Neural cell (in vitro differentiated cells): ENCODE measurements at regions not wholly inside any gene's neighbourhood (a gene's known extent, or its start where the extent isn't known, plus 50 kb on each side); places are given as distances from the start of the nearest gene placed in this dataset.

Source experiments
- H2AFZ ChIP-seq: fragments of 200-600, 300-800 bp; sonication (generic), shearing (Covaris generic); 2 replicates; pipeline ENCODE4 v1.6.0; 2014; ENCODE audit warnings: low read depth, mild to moderate bottlenecking, antibody characterized with exemption, low read length, moderate library complexity
- H3F3A ChIP-seq: fragments of 200-600 bp; shearing (Covaris generic); 2 replicates; pipeline ENCODE4 v1.6.1; 2016; ENCODE audit warnings: mild to moderate bottlenecking, moderate library complexity, mixed read lengths, antibody characterized with exemption, low read length; ENCODE audit not compliant: insufficient read depth, poor library complexity, severe bottlenecking
- H3K27ac ChIP-seq: fragments of 200-600, 300-800 bp; sonication (generic), shearing (Covaris generic); 2 replicates; pipeline ENCODE4 v1.5.1; 2014; ENCODE audit warnings: mild to moderate bottlenecking, low read length, moderate library complexity
- H3K27me3 ChIP-seq: fragments of 300-800, 200-600 bp; sonication (generic), shearing (Covaris generic); 2 replicates; pipeline ENCODE4 v1.6.0; 2014; ENCODE audit warnings: mild to moderate bottlenecking, low read depth, low read length, moderate library complexity; ENCODE audit not compliant: insufficient read depth
- H3K36me3 ChIP-seq: fragments of 300-800, 200-600 bp; sonication (generic), shearing (Covaris generic); 2 replicates; pipeline ENCODE4 v1.5.1; 2014; ENCODE audit warnings: mild to moderate bottlenecking, antibody characterized with exemption, low read length, moderate library complexity; ENCODE audit not compliant: insufficient read depth
- H3K4me2 ChIP-seq: fragments of 300-800, 200-600 bp; sonication (generic), shearing (Covaris generic); 2 replicates; pipeline ENCODE4 v1.6.0; 2014; ENCODE audit warnings: mild to moderate bottlenecking, low read length
- H3K4me3 ChIP-seq: fragments of 300-800, 200-600 bp; sonication (generic), shearing (Covaris generic); 2 replicates; pipeline ENCODE4 v1.5.1; 2014; ENCODE audit warnings: mild to moderate bottlenecking, low read length, moderate library complexity
- H3K79me2 ChIP-seq: fragments of 200-600 bp; shearing (Covaris generic); replicated peaks from 2 replicates; pipeline ENCODE4 v1.6.0; 2014; ENCODE audit warnings: mild to moderate bottlenecking, low read length, moderate library complexity; ENCODE audit not compliant: insufficient read depth
- H3K9ac ChIP-seq: fragments of 300-800, 200-600 bp; sonication (generic), shearing (Covaris generic); 2 replicates; pipeline ENCODE4 v1.6.1; 2016; ENCODE audit warnings: mild to moderate bottlenecking, low read length, mixed read lengths
- H3K9me2 ChIP-seq: fragments of 200-600 bp; shearing (Covaris generic); 2 replicates; pipeline ENCODE4 v1.6.1; 2016; ENCODE audit warnings: mild to moderate bottlenecking, low read length, mixed read lengths; ENCODE audit not compliant: insufficient read depth
- H3K9me3 ChIP-seq: fragments of 200-600, 300-800 bp; sonication (generic), shearing (Covaris generic); 2 replicates; pipeline ENCODE4 v1.6.1; 2016; ENCODE audit warnings: mild to moderate bottlenecking, mixed run types, low read length, moderate library complexity, mixed read lengths
- H4K20me1 ChIP-seq: fragments of 200-600 bp; shearing (Covaris generic); 2 replicates; pipeline ENCODE4 v1.6.1; 2016; ENCODE audit warnings: mild to moderate bottlenecking, mixed run types; ENCODE audit not compliant: insufficient read depth
- EP300 ChIP-seq: fragments of 450-650 bp; conservative IDR thresholded peaks from 2 replicates; pipeline ENCODE4 v1.6.1; 2014; ENCODE audit warnings: antibody characterized with exemption, mild to moderate bottlenecking, moderate library complexity; ENCODE audit not compliant: poor library complexity, severe bottlenecking
- EZH2 ChIP-seq: fragments of 200-600, 300-800 bp; shearing (Covaris generic), sonication (generic); IDR thresholded peaks from 2 replicates; pipeline ENCODE4 v1.6.1; 2014; ENCODE audit warnings: antibody characterized with exemption, low read length, borderline replicate concordance, mild to moderate bottlenecking; ENCODE audit not compliant: insufficient read depth, poor library complexity, severe bottlenecking
- MXI1 ChIP-seq: fragments of 450-650 bp; conservative IDR thresholded peaks from 2 replicates; pipeline ENCODE4 v1.6.1; 2014; ENCODE audit warnings: antibody characterized with exemption, mild to moderate bottlenecking; ENCODE audit not compliant: poor library complexity, severe bottlenecking
- POLR2AphosphoS5 ChIP-seq: IDR thresholded peaks from 2 replicates; pipeline ENCODE4 v1.6.1; 2012
- RAD21 ChIP-seq: fragments of 450-650 bp; conservative IDR thresholded peaks from 2 replicates; pipeline ENCODE4 v1.6.1; 2014; ENCODE audit warnings: antibody characterized with exemption, mild to moderate bottlenecking, moderate library complexity
- SMC3 ChIP-seq: fragments of 450-650 bp; conservative IDR thresholded peaks from 2 replicates; pipeline ENCODE4 v1.6.1; 2014; ENCODE audit warnings: antibody characterized with exemption, mild to moderate bottlenecking, moderate library complexity; ENCODE audit not compliant: poor library complexity
- TAF1 ChIP-seq: IDR thresholded peaks from 2 replicates; pipeline ENCODE4 v1.6.1; 2012; ENCODE audit warnings: low read depth
- TF ChIP-seq, protein P1 (sequence below): fragments of 450-650 bp; IDR thresholded peaks from 2 replicates; pipeline ENCODE4 v1.5.1; 2014; ENCODE audit warnings: antibody characterized with exemption, mild to moderate bottlenecking, moderate library complexity; ENCODE audit not compliant: poor library complexity, severe bottlenecking
- TF ChIP-seq, protein P2 (sequence below): IDR thresholded peaks from 2 replicates; pipeline ENCODE4 v1.6.1; 2012; ENCODE audit warnings: borderline replicate concordance

DNA sequence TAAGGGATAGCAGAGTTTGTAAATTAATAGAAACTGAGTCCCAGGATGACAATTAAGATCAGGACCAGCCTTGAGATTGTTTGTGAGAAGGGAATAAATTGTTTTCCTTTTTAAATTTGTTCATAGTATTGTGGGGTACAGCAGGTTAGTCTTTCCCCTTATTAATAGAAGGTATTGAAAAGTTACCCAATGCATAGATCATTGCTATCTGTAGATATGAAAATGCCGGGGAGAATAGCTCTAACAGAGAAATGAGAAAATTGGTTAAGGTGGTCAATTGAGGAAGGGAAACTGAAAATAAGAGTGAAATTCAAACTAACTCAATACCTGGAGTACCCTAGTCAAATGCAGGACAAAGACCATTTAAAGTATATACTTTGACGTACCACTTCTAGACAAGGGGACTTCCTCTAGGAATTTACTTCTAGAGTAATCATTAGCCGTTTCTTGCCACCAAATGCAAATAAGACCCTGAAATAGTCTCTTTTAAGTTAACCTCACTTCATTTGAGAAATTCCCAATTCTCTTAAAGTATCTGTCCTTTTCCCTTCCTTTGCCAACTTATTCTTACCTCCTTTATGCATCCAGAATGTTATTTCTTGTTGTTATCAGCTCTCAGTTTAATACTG is 1224.4 kb upstream of the LRRTM1 start:
- H2AFZ ChIP-seq = no peak overlapping the region
- H3K9me3 ChIP-seq = no peaks in the 10 kb centered on the region
- H3K9me2 ChIP-seq = no peaks in the 10 kb centered on the region
- H3K9ac ChIP-seq = no peak overlapping the region
- H3K4me3 ChIP-seq = no peak overlapping the region
- no peak overlapping the region for H3K27ac ChIP-seq
- no peaks in the 10 kb centered on the region for H3K36me3 ChIP-seq
- no peaks in the 10 kb centered on the region for H3K27me3 ChIP-seq
- H4K20me1 ChIP-seq = no peaks in the 10 kb centered on the region
- TF ChIP-seq EZH2 (no peak), MXI1 (no peak), EP300 (no peak), RAD21 (no peak)
- TF ChIP-seq, protein P1, sequence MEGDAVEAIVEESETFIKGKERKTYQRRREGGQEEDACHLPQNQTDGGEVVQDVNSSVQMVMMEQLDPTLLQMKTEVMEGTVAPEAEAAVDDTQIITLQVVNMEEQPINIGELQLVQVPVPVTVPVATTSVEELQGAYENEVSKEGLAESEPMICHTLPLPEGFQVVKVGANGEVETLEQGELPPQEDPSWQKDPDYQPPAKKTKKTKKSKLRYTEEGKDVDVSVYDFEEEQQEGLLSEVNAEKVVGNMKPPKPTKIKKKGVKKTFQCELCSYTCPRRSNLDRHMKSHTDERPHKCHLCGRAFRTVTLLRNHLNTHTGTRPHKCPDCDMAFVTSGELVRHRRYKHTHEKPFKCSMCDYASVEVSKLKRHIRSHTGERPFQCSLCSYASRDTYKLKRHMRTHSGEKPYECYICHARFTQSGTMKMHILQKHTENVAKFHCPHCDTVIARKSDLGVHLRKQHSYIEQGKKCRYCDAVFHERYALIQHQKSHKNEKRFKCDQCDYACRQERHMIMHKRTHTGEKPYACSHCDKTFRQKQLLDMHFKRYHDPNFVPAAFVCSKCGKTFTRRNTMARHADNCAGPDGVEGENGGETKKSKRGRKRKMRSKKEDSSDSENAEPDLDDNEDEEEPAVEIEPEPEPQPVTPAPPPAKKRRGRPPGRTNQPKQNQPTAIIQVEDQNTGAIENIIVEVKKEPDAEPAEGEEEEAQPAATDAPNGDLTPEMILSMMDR = no peak
- no peaks in the 10 kb centered on the region for H3K79me2 ChIP-seq
- H3F3A ChIP-seq = no peaks in the 10 kb centered on the region
- no peak overlapping the region for H3K4me2 ChIP-seq

DNA sequence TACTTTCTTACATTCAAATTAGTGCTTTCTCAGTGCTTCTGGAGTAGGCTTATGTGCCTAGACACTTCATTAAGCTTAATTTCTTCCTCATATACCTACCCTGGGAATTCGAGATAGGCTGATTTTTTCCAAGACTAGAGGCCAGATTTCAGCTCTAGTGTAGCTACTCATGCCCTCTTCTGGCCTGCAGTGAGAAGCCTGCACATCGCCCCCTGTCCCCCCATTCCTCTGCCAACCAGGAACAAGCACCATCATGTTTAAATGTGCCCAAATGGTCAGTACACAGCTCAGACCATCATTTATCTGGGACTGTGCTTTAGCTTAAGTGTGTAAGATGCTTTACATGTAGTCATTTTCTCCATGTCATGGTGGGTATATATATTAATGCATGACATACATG is 1218.8 kb upstream of the LRRTM1 start:
- TF ChIP-seq, protein P2, sequence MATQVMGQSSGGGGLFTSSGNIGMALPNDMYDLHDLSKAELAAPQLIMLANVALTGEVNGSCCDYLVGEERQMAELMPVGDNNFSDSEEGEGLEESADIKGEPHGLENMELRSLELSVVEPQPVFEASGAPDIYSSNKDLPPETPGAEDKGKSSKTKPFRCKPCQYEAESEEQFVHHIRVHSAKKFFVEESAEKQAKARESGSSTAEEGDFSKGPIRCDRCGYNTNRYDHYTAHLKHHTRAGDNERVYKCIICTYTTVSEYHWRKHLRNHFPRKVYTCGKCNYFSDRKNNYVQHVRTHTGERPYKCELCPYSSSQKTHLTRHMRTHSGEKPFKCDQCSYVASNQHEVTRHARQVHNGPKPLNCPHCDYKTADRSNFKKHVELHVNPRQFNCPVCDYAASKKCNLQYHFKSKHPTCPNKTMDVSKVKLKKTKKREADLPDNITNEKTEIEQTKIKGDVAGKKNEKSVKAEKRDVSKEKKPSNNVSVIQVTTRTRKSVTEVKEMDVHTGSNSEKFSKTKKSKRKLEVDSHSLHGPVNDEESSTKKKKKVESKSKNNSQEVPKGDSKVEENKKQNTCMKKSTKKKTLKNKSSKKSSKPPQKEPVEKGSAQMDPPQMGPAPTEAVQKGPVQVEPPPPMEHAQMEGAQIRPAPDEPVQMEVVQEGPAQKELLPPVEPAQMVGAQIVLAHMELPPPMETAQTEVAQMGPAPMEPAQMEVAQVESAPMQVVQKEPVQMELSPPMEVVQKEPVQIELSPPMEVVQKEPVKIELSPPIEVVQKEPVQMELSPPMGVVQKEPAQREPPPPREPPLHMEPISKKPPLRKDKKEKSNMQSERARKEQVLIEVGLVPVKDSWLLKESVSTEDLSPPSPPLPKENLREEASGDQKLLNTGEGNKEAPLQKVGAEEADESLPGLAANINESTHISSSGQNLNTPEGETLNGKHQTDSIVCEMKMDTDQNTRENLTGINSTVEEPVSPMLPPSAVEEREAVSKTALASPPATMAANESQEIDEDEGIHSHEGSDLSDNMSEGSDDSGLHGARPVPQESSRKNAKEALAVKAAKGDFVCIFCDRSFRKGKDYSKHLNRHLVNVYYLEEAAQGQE = no peak
- TF ChIP-seq POLR2AphosphoS5 (no peak), EZH2 (no peak), TAF1 (no peak), RAD21 (no peak), EP300 (no peak), SMC3 (no peak), MXI1 (no peak)
- TF ChIP-seq, protein P1 = no peak
- no peaks in the 10 kb centered on the region for H3K36me3 ChIP-seq
- no peak overlapping the region for H3K9ac ChIP-seq
- no peaks in the 10 kb centered on the region for H3K27me3 ChIP-seq
- no peak overlapping the region for H2AFZ ChIP-seq
- H3K4me2 ChIP-seq = no peak overlapping the region
- H3K79me2 ChIP-seq = no peaks in the 10 kb centered on the region
- H3K27ac ChIP-seq = no peak overlapping the region
- no peaks in the 10 kb centered on the region for H3K9me2 ChIP-seq
- H3F3A ChIP-seq = no peaks in the 10 kb centered on the region
- H4K20me1 ChIP-seq = no peaks in the 10 kb centered on the region
- no peaks in the 10 kb centered on the region for H3K9me3 ChIP-seq
- H3K4me3 ChIP-seq = no peak overlapping the region
